ENCODE measurements at regions not wholly inside any gene's neighbourhood (a gene's known extent, or its start where the extent isn't known, plus 50 kb on each side); places are given as distances from the start of the nearest gene placed in this dataset.

GRCh38 chr6:142008016-142008735 lies 124.5 kb upstream of the GJE1 start:
- Histone ChIP-seq H3K36me3 (ENCODE audit: low read depth) (no peaks in the 10 kb centered on the region; the same call in 1 of the 2 replicates), H3K4me3 (no peak overlapping the region), H3F3A (ENCODE audit: insufficient read depth) (peaks cover 23% of the 10 kb centered on the region), H4K20me1 (ENCODE audit: insufficient read depth) (no peaks in the 10 kb centered on the region), H3K9me2 (ENCODE audit: insufficient read depth) (no peaks in the 10 kb centered on the region), H3K79me2 (ENCODE audit: insufficient read depth) (no peaks in the 10 kb centered on the region), H3K9me3 (ENCODE audit: low read depth) (no peaks in the 10 kb centered on the region), H3K4me1 (ENCODE audit: insufficient read depth) (peaks cover 33% of the 10 kb centered on the region), H2AFZ (no peak overlapping the region), H3K27me3 (replicated peaks; ENCODE audit: insufficient read depth) (no peaks in the 10 kb centered on the region), H3K27ac (no peak overlapping the region), H3K4me2 (ENCODE audit: unreplicated experiment) (no peak overlapping the region), H3K9ac (no peak overlapping the region)
- WGBS, 2 experiments (ENCODE audit: low coverage in 1 of 2, low lambda C conversion rate in 2 of 2, missing lambda C conversion rate in 2 of 2) = 47 to 54% methylated on average over 4 of the region's 4 CpGs
- in situ Hi-C loops (cut with MboI) = no loop called here
- DNase-seq = no peak
- TF ChIP-seq EZH2 (IDR thresholded peaks at IDR 0.05; ENCODE audit: insufficient read depth, poor library complexity, severe bottlenecking) (no peak), EZH2phosphoT487 (IDR thresholded peaks at IDR 0.05; ENCODE audit: insufficient read depth, low read depth) (no peak)

GRCh38 chr6:142005021-142005420 lies 127.7 kb upstream of the GJE1 start:
- Histone ChIP-seq H3K9me3 (ENCODE audit: low read depth) (no peaks in the 10 kb centered on the region), H3K4me1 (ENCODE audit: insufficient read depth) (peaks cover 5% of the 10 kb centered on the region; the same call in 1 of the 2 replicates), H3K9me2 (ENCODE audit: insufficient read depth) (no peaks in the 10 kb centered on the region), H4K20me1 (ENCODE audit: insufficient read depth) (no peaks in the 10 kb centered on the region), H3K36me3 (ENCODE audit: low read depth) (no peaks in the 10 kb centered on the region; the same call in 1 of the 2 replicates), H3K79me2 (ENCODE audit: insufficient read depth) (no peaks in the 10 kb centered on the region), H3F3A (ENCODE audit: insufficient read depth) (no peaks in the 10 kb centered on the region), H3K4me3 (no peak overlapping the region), H3K4me2 (ENCODE audit: unreplicated experiment) (no peak overlapping the region), H3K27me3 (replicated peaks; ENCODE audit: insufficient read depth) (no peaks in the 10 kb centered on the region), H2AFZ (no peak overlapping the region), H3K27ac (no peak overlapping the region), H3K9ac (no peak overlapping the region)
- 45 to 49% methylated on average over 1 of the region's 1 CpG for WGBS, 2 experiments (ENCODE audit: low coverage in 1 of 2, low lambda C conversion rate in 2 of 2, missing lambda C conversion rate in 2 of 2)
- no peak for DNase-seq
- in situ Hi-C loops (cut with MboI) = no loop called here
- TF ChIP-seq EZH2phosphoT487 (IDR thresholded peaks at IDR 0.05; ENCODE audit: insufficient read depth, low read depth) (no peak), EZH2 (IDR thresholded peaks at IDR 0.05; ENCODE audit: insufficient read depth, poor library complexity, severe bottlenecking) (no peak)

GRCh38 chr6:142002825-142003405 lies 129.8 kb upstream of the GJE1 start:
- H3K9ac ChIP-seq = no peak overlapping the region
- DNase-seq = no peak
- no peaks in the 10 kb centered on the region for H3K9me3 ChIP-seq (ENCODE audit: low read depth)
- no peaks in the 10 kb centered on the region for H4K20me1 ChIP-seq (ENCODE audit: insufficient read depth)
- TF ChIP-seq EZH2phosphoT487 (IDR thresholded peaks at IDR 0.05; ENCODE audit: insufficient read depth, low read depth) (no peak), EZH2 (IDR thresholded peaks at IDR 0.05; ENCODE audit: insufficient read depth, poor library complexity, severe bottlenecking) (no peak)
- 81 to 83% methylated on average over 9 of the region's 9 CpGs for WGBS, 2 experiments (ENCODE audit: low coverage in 1 of 2, low lambda C conversion rate in 2 of 2, missing lambda C conversion rate in 2 of 2)
- H3K27ac ChIP-seq = no peak overlapping the region
- H3K79me2 ChIP-seq (ENCODE audit: insufficient read depth) = no peaks in the 10 kb centered on the region
- no peaks in the 10 kb centered on the region for H3K4me1 ChIP-seq (ENCODE audit: insufficient read depth)
- H3K4me3 ChIP-seq = no peak overlapping the region
- H3F3A ChIP-seq (ENCODE audit: insufficient read depth) = no peaks in the 10 kb centered on the region
- no peak overlapping the region for H3K4me2 ChIP-seq (ENCODE audit: unreplicated experiment)
- no peaks in the 10 kb centered on the region for H3K27me3 ChIP-seq (replicated peaks; ENCODE audit: insufficient read depth)
- no peaks in the 10 kb centered on the region for H3K36me3 ChIP-seq (ENCODE audit: low read depth)
- in situ Hi-C loops (cut with MboI) = no loop called here
- H2AFZ ChIP-seq = no peak overlapping the region
- H3K9me2 ChIP-seq (ENCODE audit: insufficient read depth) = no peaks in the 10 kb centered on the region

DNA sequence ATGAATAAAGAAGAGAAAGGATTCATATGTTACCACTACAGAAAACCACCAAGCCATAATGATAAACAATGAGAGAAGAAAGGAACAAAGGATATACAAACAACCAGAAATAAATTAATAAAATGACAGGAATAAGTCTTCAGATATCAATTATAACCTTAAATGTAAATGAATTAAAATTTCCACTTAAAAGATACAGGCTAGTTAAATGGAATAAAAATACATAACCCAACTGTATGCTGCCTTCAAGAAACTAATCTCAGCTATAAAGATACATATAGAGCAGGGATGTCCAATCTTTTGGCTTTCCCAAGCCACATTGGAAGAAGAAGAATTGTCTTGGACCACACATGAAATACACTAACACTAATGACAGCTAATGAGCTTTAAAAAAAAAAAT lies 135.9 kb upstream of the GJE1 start:
- Histone ChIP-seq H4K20me1 (ENCODE audit: insufficient read depth) (no peaks in the 10 kb centered on the region), H3K9ac (no peak overlapping the region), H3K4me1 (ENCODE audit: insufficient read depth) (no peaks in the 10 kb centered on the region), H3K79me2 (ENCODE audit: insufficient read depth) (no peaks in the 10 kb centered on the region), H3K4me2 (ENCODE audit: unreplicated experiment) (no peak overlapping the region), H2AFZ (no peak overlapping the region), H3F3A (ENCODE audit: insufficient read depth) (no peaks in the 10 kb centered on the region), H3K27me3 (replicated peaks; ENCODE audit: insufficient read depth) (no peaks in the 10 kb centered on the region), H3K9me2 (ENCODE audit: insufficient read depth) (no peaks in the 10 kb centered on the region), H3K9me3 (ENCODE audit: low read depth) (no peaks in the 10 kb centered on the region), H3K27ac (no peak overlapping the region), H3K36me3 (ENCODE audit: low read depth) (no peaks in the 10 kb centered on the region), H3K4me3 (no peak overlapping the region)
- TF ChIP-seq EZH2 (IDR thresholded peaks at IDR 0.05; ENCODE audit: insufficient read depth, poor library complexity, severe bottlenecking) (no peak), EZH2phosphoT487 (IDR thresholded peaks at IDR 0.05; ENCODE audit: insufficient read depth, low read depth) (no peak)
- no peak for DNase-seq
- in situ Hi-C loops (cut with MboI) = no loop called here

All from GM23248 (cell line).